ENCODE measurements at regions not wholly inside any gene's neighbourhood (a gene's known extent, or its start where the extent isn't known, plus 50 kb on each side); places are given as distances from the start of the nearest gene placed in this dataset.

DNA sequence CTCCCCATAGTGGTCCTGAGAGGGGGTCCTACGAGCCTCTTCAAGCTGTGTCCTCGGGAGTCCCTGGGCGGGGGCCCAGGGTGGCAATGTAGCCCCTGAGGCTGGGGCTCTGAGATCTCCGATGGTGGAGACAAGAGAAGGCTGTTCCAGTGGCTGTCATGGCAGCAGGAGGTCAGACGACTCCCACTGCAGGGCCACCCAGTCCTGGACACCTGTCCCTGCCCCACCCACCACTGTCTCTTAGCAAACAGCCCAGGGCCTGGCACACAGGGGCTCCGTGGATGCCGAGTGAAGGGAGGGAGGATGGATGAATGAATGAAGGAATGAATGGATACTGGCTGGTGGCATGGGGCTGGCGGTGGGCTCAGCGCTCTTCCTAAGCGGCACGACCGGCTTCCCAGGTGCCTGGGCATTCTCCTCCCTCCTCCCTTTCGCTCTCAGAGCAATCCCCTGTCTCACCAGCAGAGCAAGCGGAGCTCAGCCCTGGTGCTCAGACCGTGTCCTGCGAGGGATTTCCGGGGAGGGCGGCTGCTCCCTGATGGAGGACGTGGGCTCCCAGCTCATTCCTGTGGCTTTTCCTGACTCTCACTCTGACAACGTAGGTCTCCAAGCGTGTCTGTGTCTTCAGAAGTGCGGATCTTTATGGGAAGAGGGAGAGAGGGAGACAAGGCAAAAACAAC is 1272.6 kb downstream of the BRD1 start:
- no peak for DNase-seq

DNA sequence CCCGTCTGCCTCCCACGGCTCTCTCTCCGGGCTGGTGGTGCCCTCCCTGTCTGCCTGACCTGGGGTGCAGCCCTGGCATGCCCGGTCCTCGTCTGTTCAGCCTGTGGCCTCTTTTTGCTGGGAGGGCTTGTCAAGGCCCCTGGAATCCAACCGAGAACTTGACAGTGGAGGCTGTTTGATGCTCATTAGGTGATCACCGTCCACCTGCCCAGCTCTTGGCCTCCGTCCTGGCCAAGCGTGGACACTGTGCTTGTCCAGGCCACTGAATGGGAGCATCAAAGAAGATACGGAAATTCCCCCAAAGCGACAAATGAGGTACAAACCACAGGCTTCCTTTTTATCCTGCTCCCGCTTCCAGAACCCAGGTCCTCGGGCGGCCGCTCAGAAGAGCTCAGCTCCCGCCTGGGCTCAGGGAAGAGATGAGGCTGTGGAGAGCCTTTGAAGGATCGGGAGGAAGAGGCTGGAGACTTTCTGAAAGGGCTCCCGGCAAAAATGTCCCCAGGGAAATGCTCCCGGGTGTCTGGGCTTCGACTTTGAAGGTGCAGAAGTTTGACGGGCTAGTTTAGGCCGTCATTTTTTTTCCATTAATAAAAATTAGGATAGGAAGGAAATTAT is 1273.9 kb downstream of the BRD1 start:
- no peak for DNase-seq

DNA sequence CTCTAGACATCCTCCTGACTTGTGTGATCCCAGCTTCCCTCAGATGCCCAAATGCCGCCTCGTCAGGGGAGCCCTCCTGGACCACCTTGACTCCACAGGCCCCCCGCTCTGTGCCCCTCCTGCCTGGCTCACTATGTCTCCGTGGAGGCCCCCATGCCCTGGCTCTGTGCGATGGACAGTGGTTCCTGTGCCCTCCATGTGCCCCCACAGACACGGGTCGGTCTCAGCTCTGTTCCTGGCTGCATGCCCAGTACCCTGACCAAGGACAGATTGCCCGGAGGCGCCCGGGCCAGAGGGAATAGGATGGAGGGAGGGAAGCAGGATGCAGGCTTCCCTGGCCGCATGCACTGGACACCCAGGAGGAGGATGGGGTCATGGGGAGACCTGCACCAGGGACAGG is 1274.6 kb downstream of the BRD1 start:
- no peak for DNase-seq

DNA sequence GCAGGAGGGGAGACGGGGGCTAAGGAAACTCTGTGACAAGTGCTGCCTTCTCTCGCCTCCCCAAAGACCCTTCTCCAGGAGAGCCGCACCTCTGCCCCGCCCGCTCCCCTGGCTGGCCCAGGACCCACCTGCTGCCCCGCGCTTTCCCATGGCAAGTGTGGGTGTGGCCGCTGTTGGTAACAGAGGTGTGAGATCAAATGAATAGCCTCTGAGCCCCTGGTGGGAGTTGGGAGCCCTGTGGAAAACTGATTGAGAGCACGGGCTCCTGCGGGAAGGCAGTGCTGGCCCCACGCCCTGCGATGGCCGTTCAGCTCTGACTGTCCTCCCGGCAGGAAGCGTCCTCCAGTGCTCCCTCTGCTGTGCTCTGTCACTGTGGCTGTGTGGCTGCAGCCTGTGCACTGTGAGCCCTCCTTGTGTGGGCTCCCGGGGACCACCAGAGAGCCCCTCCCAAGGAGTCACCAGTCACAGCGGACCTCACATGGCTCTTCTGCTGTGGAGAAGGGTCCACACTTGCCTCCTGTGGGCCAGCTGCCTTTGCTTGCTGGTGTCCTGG is 1275.9 kb downstream of the BRD1 start:
- no peak for DNase-seq

DNA sequence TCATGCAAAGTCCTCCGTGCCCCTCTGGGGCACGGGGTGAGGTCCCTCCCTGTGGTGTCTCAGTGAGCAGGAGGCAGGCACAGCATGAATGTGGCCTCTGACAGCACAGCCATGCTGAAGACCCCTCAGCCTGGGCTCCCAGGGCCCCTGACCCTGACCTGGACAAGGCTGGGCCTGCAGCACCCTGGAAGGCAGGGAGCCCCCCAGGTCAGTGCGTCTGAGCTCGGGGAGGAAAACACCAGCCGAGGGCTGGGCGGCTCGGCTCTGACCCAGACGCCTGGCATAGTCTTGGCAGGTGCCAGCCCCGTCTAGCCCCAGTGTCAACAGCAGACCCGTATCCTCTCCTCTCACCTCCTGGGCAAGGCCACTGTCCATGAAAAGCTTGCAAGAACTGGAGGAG is 1276.6 kb downstream of the BRD1 start:
- no peak for DNase-seq

DNA sequence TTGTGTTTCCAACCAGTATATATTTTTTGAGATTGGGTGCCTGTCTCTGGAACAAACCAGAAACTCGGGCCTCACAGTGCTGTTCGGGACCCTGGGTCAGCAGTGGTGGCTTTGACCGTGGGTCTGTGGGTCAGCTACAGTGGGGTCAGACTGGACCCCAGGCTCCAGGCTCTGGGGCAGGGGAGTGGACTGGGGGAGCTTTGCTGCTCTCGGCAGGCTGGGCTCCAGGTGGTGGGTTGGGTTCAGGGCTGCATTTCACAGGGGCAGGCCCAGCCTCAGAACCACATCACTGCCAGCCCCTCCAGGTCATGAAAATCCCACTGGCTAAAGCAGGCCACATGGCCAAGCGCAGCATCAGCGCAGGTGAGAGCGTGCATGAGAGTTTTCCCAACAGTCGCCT is 1279.3 kb downstream of the BRD1 start:
- DNase-seq, result no peak

DNA sequence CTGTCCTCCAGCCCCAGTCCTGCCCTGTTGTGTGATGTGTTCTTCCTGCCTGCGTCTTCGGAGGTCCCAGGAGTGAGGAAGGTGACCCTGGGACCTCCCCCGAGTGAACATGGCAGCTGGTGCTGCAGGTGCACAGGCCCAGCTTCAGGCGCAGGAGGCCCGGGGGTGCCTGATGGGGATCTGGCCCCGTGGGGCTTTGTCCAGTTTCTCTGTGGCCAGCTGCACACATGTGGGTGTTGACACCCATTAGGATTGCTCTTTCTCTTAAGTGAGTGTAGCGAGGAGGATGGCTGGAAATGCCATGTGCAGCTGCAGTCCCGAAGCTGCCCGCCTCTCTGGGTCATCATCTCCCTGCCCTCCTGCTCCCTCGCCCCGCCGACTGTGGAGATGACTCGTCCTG is 1279.7 kb downstream of the BRD1 start:
- no peak for DNase-seq

DNA sequence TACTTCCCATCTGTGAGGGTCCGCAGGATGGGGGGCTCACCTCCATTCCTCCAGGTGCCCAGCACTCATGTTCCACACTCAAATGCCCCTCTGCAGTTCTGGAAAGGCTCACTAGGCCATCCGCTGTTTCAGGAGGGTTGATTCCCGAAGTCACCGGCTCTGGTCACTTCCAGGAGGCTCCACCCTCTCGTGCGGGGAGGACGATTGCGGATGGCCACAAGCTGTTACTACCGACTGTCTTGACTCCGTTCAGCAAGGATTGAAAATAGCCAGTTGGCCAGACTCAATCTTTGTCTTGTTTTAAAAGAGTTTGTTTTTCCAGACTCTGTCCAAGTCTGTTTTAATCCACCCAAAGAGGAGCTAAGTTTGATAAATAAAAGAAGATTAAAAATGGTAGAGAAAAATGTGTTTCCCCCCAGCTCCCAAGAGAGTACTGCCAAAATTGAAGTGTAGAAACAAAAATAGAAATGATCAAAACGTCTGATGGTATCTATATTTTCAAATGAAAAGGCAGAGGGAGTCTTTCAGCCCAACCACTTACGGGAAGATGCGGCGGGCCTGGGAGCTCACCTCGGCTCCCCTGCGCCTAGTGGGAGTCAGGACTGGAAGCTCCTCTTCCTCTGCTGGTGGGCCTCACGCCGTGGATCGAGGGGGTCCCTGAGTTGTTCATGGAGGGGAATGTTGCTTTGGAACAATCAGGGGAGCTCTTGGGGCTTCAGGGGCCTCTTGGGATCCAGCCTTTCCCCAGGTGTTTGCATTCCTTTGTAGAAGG is 1280.8 kb downstream of the BRD1 start:
- no peak for DNase-seq

DNA sequence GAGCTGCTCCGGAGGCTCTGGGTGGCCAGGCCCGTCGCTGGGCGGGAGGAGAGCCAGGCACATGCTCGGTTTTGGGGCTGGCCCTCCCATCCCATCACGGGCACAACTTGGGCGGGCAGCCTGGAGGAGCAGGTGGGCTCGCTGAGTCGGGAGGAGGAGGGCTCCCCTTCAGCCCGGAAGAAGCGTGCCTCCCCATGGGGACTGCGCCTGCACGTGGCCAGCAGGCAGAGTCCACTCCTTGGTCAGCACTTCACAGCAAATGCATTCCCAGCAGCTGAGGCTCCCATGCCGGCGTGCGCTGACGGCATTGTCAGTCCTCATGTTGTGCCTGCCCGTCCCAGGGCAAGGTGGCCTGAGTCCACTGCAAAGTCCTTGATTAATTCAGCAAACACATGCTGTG is 1281.7 kb downstream of the BRD1 start:
- DNase-seq, result no peak

DNA sequence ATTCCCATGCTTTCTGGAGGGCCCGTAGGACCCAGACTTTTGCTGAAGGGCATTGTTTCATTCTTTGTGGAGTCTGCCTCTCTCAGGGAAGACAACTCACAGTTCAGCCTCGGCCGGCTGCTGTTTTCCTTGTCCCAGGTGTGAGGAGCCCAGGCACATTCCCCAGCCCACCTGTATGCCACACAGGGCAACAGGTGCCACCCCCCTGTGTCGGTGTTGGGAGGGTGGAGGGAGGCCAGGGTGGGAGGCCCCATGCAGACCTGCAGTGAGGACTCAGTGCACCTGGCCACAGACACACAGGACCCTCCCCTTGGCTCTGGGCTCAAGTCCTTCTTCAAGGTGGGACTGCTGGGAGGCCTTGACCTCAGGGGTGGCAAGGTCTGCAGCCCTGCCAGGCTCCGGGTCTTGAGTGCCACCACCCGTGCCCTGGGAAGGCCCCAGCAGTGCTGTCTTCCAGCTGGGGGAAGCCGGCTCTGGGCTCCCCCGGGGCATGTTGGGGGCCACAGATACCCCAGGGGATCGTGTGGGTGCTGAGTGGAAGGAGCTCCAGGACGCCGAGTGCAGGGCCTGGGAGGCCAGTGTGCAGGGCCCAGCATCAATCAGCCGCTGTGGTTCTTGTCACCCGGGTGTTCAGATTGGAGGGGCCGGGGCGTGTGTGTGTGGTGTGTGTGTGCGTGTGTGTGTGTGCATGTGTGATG is 1286.1 kb downstream of the BRD1 start:
- no peak for DNase-seq

DNA sequence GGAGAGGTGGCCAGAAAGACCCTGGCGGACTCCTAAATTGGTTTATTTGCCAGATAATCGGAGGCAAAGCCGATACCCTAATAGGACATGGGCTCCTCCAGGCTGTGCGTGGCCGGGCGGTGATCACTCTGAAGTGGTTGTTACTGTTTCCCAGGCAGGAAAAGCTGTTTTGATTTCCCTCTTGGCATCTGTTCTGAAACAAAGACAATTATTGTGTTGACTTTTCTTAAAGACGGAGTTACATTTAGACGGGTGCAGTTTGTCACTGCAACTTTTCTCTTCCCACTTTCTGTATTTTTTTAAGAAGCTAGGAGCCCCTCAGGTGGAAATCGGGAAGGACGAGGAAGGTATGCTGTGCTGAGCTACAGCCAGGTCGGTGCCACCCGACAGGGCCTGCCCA is 1288.4 kb downstream of the BRD1 start:
- DNase-seq, result no peak

DNA sequence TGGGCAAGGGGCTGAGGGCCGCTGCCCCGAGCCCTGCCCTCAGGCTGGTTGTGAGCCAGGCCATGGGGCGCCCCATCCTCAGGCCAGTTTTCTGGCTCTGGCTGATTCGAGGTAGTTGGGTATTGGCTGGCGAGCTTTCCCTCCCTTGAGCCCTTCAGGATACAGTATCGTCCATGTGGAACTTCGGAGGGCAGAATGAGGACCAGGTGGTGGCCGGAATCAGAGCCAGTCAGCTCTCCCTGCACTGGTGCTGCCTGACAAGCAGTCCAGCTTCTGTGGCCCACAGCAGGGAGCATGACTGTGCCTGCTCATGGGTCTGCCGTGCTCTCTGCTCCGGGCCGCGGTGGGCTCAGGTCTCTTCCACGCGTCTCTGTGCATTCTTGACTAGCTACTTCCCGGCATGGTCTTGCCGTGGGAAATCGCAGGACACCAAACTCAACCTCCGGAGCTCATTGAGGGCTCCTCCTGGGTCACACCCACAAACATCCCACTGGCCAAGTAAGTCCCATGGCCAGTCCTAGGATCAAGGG is 1289.3 kb downstream of the BRD1 start:
- DNase-seq, result no peak

DNA sequence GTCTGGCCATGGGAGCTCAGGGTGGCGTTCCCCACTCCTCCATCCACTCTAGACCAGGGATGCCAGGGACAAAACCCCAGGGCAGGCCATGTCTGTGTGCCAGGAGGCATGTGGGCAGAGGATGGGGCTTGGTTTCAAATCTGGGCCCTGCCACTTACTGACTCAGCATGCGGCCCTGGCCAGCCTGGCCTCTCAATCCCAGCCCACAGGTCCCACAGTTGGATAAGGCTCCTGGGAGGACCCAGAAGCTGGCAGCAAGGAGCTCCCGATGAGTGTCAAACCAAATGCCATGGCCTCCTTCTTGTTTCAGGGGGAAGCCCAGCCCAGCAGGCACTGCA is 1290.4 kb downstream of the BRD1 start:
- peak in 6 of 56 donors; percentile 52 to 67 (median 62) for DNase-seq

DNA sequence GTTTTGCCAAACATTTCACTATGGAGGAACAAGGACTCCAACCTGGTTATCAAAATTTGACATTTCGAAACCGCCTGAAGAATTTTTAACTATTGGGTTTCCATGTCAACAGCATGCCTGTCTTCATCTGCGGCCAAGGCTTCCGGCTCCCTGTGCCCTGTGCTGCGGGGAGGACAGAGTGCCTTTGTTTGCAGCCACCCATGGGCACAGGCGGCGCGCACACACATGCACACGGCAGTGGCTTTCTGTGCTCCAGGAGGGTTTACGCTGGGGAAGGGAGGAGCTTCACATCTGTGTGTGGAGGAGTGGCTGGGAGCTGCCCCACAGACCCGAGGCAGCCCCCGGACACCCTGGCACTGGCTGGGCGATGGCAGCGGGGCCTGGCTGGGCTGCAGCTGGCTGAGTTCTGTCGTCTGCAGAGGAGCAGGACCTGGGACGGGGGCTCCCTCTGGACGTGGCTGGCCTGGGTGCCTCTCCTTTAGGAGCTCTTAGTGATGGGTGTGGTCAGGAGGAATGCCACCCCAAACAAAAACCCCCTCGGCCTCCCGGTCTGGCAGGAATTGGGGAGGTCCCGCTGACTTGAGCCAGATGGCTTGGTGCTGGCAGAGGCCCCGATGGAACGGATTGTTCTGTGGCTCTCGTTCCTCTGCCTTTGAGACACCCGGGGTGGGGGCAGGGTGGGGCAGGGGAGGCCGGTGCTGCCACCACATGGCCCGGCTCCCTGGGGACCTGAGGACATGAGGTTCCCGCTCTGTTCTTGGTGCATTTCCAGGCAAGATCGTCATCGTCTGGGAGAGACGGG is 1290.9 kb downstream of the BRD1 start:
- peak in 52 of 56 donors; percentile 23 to 85 (median 64) for DNase-seq

DNA sequence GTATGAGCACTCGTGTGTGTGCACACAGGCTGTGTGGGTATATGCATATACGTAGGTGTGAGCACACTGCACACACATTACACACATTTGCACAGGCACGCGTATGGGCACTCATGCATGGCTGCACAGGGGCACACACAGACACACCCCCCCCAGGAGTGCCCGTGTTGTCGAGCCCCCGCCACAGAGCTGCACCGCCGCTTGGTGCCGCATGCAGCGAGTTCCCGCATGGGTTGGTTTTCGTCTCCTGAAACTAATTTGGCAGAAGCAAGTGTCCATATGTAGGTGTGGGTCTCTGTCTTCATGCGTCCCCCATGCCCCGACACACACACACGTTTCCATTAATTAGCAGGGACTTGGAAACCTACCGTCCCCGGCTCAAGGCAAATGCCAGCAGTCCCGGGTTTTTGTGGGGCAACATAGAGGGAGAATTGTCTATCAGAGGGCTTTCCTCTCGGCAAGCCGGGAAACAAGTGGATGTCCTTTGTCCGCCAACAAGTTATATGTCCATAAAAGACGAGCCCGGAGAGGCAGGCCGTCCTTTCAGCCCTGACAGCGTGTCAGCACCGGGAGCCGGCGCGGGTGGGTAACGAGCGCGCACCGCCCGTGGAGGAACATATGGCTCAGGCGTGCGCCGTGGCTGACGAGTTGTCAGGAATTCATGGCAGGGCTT is 1291.7 kb downstream of the BRD1 start:
- peak in 25 of 56 donors; percentile 11 to 75 (median 51) for DNase-seq

DNA sequence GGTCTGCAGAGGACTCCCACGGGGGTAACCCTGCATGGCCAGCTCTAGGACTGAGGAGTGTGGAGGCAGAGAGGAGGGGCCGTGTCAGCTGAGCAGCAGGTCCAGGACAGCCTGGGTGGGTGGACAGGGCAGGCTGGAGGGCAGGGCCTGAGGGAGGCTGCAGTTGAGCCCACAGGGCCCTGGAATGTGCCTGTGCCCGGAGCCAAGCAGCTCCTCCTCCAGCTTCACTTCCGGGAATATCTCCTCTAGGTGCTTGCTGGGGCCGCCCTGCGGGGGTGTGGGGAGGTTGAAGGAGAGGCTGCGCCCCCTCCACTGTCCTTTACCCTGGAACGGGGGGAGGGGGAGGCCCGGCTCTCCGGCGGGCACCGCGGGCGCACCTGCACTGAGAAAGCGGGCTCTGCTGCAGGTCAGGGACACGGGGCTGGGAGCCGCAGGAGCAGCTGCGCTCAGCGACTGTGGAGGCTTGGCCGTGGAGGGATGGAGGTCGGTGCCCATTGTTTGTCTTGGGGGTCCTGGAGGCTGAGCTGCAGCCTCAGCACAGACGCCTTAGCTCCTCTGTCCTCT is 1293.2 kb downstream of the BRD1 start:
- no peak for DNase-seq

DNA sequence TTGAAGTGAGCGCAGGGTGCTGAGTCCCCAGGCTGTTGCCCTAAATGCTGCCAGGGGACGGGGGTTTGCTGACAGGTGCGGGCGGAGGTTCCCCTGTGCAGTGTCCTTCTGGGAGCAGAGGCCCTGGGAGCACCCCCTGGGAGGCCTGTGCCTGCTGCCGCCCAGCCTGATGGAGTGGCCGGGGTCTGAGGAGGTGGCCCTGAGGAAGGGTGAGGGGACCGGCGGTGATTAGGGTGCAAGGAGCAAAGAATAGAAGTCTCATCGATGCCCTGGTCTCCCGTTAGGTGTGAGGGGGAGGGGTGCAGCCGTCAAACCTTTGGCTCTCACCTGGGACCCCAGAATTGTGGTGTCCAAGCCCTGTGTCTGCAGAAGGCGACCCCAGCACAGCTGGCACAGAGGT is 1294.7 kb downstream of the BRD1 start:
- no peak for DNase-seq

DNA sequence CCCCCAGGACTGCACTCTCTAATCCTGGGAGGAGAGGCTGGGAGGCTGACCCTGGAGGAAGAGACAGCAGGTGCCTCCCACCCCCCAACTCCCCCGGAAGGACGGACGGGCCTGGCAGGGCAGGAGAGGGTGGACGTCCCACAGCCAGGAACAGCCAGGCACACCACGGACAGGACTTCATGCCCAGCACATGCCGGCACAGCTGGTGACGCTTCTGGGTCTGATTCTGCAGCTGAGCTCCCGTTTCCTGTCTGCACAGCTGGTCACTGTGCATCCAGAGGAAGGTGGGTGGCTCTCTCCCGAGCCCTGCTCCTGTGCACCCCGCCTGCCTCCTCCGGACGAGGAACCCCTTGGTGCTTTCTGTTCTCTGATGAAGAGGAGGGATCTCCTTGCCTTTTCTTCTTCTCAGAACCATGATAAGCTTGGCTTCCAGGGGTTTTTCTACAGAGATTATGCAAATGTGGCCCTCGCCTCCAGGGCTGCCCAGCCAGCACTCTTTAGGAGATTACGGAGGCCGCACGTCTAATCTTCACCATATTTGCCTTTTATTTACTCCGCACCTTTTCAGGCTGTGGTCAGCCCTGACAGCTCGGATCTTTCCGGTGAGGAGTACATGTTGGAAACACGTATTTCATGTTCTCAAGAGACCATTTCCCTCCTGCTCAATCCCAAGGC is 1295.8 kb downstream of the BRD1 start:
- peak in 12 of 56 donors; percentile 7 to 58 (median 18) for DNase-seq

DNA sequence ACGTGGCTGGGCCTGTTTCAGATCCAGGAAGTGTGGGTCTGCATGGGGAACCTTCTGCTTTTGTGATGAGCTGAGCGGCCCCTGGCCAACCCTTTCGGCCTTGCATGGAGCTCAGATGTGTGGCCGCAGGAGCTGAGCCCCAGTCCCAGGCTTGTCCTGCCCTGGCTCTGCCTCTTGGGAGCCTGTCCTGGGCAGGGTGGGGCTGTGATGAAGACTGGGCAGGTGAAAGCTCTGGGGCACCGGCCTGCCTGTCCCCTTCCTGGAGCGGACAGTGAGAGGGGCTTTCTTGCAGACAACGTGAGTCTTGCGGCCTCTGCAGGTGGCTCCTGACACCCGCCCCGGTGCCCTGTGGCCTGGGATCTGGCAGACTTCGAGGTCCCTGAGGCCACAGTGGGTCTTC is 1296.6 kb downstream of the BRD1 start:
- DNase-seq, result no peak
